ENCODE measurements at regions not wholly inside any gene's neighbourhood (a gene's known extent, or its start where the extent isn't known, plus 50 kb on each side); places are given as distances from the start of the nearest gene placed in this dataset.
"Not testable (repeated sequence)": the region's sequence is repeated elsewhere in the genome, so short reads cannot be mapped to it uniquely, and the experiment has no call there.

- DNase-seq; H3K27ac ChIP-seq; in situ Hi-C loops (cut with HindIII; ENCODE audit: low pct_ligation_motif_present, low sequenced_read_pairs); H3K27me3 ChIP-seq (replicated peaks); H3K36me3 ChIP-seq (replicated peaks): not testable (repeated sequence)
- H3K4me3 ChIP-seq (ENCODE audit: low read depth, low read length) = peak overlapping the region; percentile 22
Measured at GRCh38 chr15:30470601-30471365, 56.7 kb upstream of the GOLGA8R start.

- H3K36me3 ChIP-seq (replicated peaks); H3K4me3 ChIP-seq (ENCODE audit: low read depth, low read length); in situ Hi-C loops (cut with HindIII; ENCODE audit: low pct_ligation_motif_present, low sequenced_read_pairs); DNase-seq; H3K27ac ChIP-seq; H3K27me3 ChIP-seq (replicated peaks): not testable (repeated sequence)
Measured at GRCh38 chr15:30471366-30471749, 57.3 kb upstream of the GOLGA8R start.

GRCh38 chr15:30471817-30472551 lies 57.9 kb upstream of the GOLGA8R start:
- H3K36me3 ChIP-seq (replicated peaks); DNase-seq; H3K4me3 ChIP-seq (ENCODE audit: low read depth, low read length); in situ Hi-C loops (cut with HindIII; ENCODE audit: low pct_ligation_motif_present, low sequenced_read_pairs); H3K27me3 ChIP-seq (replicated peaks); H3K27ac ChIP-seq: not testable (repeated sequence)

GRCh38 chr15:30484887-30485286 lies 67.0 kb upstream of the GOLGA8Q start:
- H3K4me3 ChIP-seq (ENCODE audit: low read depth, low read length); H3K27me3 ChIP-seq (replicated peaks); in situ Hi-C loops (cut with HindIII; ENCODE audit: low pct_ligation_motif_present, low sequenced_read_pairs); H3K36me3 ChIP-seq (replicated peaks); H3K27ac ChIP-seq: not testable (repeated sequence)
- peak; percentile 5 for DNase-seq

- DNase-seq; H3K36me3 ChIP-seq (replicated peaks); H3K27me3 ChIP-seq (replicated peaks); in situ Hi-C loops (cut with HindIII; ENCODE audit: low pct_ligation_motif_present, low sequenced_read_pairs); H3K4me3 ChIP-seq (ENCODE audit: low read depth, low read length); H3K27ac ChIP-seq: not testable (repeated sequence)
Measured at GRCh38 chr15:30489237-30489636, 62.6 kb upstream of the GOLGA8Q start.

- H3K4me3 ChIP-seq (ENCODE audit: low read depth, low read length); H3K27me3 ChIP-seq (replicated peaks); in situ Hi-C loops (cut with HindIII; ENCODE audit: low pct_ligation_motif_present, low sequenced_read_pairs); DNase-seq; H3K27ac ChIP-seq; H3K36me3 ChIP-seq (replicated peaks): not testable (repeated sequence)
Measured at GRCh38 chr15:30490334-30490733, 61.5 kb upstream of the GOLGA8Q start.

GRCh38 chr15:30493947-30494346 lies 57.9 kb upstream of the GOLGA8Q start:
- H3K27ac ChIP-seq; H3K36me3 ChIP-seq (replicated peaks); H3K27me3 ChIP-seq (replicated peaks); H3K4me3 ChIP-seq (ENCODE audit: low read depth, low read length); in situ Hi-C loops (cut with HindIII; ENCODE audit: low pct_ligation_motif_present, low sequenced_read_pairs); DNase-seq: not testable (repeated sequence)

GRCh38 chr15:30497275-30497674 lies 54.6 kb upstream of the GOLGA8Q start:
- in situ Hi-C loops (cut with HindIII; ENCODE audit: low pct_ligation_motif_present, low sequenced_read_pairs); H3K27ac ChIP-seq; DNase-seq; H3K27me3 ChIP-seq (replicated peaks); H3K36me3 ChIP-seq (replicated peaks); H3K4me3 ChIP-seq (ENCODE audit: low read depth, low read length): not testable (repeated sequence)

- DNase-seq; H3K36me3 ChIP-seq (replicated peaks); H3K27me3 ChIP-seq (replicated peaks); H3K27ac ChIP-seq; in situ Hi-C loops (cut with HindIII; ENCODE audit: low pct_ligation_motif_present, low sequenced_read_pairs); H3K4me3 ChIP-seq (ENCODE audit: low read depth, low read length): not testable (repeated sequence)
Measured at GRCh38 chr15:30499233-30499632, 52.6 kb upstream of the GOLGA8Q start.

GRCh38 chr15:30500511-30500910 lies 51.3 kb upstream of the GOLGA8Q start:
- H3K36me3 ChIP-seq (replicated peaks); H3K27ac ChIP-seq; in situ Hi-C loops (cut with HindIII; ENCODE audit: low pct_ligation_motif_present, low sequenced_read_pairs); H3K27me3 ChIP-seq (replicated peaks); DNase-seq; H3K4me3 ChIP-seq (ENCODE audit: low read depth, low read length): not testable (repeated sequence)
